22Rv1 (cell line): ENCODE measurements at regions not wholly inside any gene's neighbourhood (a gene's known extent, or its start where the extent isn't known, plus 50 kb on each side); places are given as distances from the start of the nearest gene placed in this dataset.

ENCODE experiments used
- H3K27ac ChIP-seq: fragments of 450-650 bp; 2 replicates; pipeline ENCODE4 v1.5.1; 2017
- ZFX ChIP-seq: fragments of 450-650 bp; IDR thresholded peaks from 2 replicates; pipeline ENCODE4 v1.6.1; 2017; ENCODE audit warnings: antibody characterized with exemption, borderline replicate concordance
- TF ChIP-seq, protein P1 (sequence below): fragments of 450-650 bp; IDR thresholded peaks from 2 replicates; pipeline ENCODE4 v1.5.1; 2017; ENCODE audit warnings: mild to moderate bottlenecking

DNA sequence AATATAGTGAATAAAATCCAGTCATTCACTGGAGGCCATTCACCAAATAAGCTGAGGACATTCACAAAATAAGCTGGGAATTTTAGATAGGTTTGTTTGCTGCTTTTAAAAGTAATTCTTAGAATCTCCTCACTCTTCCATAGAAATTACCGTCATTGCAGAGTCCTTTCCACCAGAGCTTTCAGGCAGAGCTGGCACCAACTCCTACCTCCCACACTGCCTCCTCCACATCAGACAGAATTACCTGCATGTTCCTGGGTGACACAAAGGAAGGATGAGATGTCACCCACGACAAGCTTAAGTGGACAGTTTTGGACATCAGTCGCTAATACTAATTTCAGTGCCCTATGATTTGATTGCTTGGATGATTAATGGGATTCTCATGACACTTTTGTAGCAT is 1113.2 kb downstream of the IGSF11 start:
- no peak overlapping the region for H3K27ac ChIP-seq

DNA sequence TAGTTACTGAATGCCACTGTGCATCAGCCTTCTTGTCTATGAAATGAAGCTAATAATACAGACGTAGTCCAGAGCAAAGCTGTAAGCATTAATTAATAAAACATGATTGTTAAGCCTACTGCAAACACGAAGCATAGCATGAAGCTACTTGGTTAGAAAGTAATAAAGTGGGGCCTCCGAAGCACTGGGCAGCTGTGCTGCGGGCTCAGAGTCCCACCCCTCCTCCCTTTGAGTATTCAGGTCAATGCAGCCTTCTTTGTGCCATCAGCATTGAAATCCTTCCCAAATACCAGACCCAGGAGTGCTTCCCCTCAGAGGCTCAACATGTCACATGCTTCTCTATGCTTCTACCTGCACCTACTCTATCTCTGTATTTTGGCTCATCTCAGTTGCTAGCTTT is 1112.6 kb downstream of the IGSF11 start:
- TF ChIP-seq, protein P1, sequence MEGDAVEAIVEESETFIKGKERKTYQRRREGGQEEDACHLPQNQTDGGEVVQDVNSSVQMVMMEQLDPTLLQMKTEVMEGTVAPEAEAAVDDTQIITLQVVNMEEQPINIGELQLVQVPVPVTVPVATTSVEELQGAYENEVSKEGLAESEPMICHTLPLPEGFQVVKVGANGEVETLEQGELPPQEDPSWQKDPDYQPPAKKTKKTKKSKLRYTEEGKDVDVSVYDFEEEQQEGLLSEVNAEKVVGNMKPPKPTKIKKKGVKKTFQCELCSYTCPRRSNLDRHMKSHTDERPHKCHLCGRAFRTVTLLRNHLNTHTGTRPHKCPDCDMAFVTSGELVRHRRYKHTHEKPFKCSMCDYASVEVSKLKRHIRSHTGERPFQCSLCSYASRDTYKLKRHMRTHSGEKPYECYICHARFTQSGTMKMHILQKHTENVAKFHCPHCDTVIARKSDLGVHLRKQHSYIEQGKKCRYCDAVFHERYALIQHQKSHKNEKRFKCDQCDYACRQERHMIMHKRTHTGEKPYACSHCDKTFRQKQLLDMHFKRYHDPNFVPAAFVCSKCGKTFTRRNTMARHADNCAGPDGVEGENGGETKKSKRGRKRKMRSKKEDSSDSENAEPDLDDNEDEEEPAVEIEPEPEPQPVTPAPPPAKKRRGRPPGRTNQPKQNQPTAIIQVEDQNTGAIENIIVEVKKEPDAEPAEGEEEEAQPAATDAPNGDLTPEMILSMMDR = no peak
- no peak for TF ChIP-seq ZFX
- no peak overlapping the region for H3K27ac ChIP-seq

More for the DNA sequence above, 1113.2 kb downstream of the IGSF11 start:
- TF ChIP-seq, protein P1 = no peak
- no peak for TF ChIP-seq ZFX

DNA sequence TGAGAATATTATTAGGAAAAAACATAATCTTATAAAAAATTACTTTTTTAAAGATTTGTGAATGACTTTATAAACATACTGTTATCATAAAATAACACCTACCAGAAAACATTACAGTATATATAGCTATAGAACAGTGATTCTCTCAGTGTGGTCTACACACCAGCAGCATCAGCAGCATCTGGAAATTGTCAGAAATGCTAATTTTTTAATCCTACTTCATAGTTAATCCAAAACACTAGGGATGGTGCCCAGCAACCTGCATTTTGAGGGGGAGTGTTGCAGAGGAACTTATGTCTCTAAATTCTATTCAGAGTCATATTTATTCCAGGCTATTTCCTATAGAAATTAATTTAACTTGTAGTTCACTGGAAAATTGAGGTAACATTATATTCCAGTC is 1107.8 kb downstream of the IGSF11 start:
- no peak overlapping the region for H3K27ac ChIP-seq
- no peak for TF ChIP-seq ZFX
- TF ChIP-seq, protein P1 = no peak

DNA sequence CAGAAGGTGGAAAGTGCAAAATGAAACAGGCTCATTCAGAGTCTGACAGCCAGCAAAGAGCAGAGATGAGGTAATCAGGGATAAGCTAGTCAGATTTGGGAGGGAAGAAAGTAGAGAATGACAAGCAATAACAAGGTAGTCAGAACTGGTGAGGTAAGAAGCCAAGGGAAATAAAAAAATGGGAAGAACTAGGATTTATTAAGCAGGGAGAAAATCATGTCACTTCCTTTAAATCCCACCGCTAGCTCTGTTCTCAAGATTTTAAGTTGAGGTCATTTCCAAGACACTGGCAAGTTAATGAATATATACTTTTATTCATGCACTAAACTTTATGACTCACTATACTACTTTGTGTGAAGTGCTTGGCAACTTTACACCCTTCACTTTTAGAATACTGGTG is 1106.8 kb downstream of the IGSF11 start:
- no peak overlapping the region for H3K27ac ChIP-seq
- TF ChIP-seq, protein P1 = no peak
- no peak for TF ChIP-seq ZFX

DNA sequence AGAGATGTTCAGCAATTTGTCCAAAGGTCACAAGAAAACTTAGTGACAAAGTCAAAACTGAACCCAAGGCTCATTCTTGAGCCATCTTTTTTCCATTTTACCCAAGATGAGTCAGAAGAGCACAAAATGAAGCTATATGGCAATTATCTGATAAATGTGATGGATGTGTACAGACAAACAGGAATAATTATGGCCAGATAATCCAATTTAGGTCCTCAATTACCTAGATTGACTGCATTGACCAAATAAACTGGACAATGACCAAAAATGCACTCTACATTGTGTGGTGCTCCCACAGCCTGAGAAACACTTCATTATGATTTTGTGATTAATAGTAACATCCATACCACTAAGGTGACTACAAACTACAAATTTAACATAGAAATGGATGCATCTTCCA is 1105.8 kb downstream of the IGSF11 start:
- no peak for TF ChIP-seq ZFX
- TF ChIP-seq, protein P1 = no peak
- H3K27ac ChIP-seq = no peak overlapping the region

DNA sequence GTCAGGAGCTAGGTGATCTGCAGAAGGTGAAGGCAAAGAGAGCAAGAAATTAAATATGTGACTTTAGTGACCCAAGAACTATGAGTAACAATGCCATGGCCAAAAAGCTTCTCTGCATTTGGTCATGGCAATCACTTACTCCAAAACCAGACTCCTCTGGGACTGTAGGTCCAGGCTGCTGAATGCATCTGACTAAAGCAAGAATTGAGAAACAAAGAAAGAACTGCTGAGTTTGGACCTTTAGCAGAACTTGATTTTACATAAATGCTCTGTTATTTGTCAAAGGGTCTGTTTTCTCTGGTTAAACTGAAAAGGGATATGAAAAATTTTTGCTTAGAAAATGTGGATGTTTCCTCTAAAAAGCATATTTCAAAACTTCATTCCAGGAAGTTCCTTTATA is 1102.2 kb downstream of the IGSF11 start:
- H3K27ac ChIP-seq = no peak overlapping the region
- no peak for TF ChIP-seq ZFX
- TF ChIP-seq, protein P1 = no peak

DNA sequence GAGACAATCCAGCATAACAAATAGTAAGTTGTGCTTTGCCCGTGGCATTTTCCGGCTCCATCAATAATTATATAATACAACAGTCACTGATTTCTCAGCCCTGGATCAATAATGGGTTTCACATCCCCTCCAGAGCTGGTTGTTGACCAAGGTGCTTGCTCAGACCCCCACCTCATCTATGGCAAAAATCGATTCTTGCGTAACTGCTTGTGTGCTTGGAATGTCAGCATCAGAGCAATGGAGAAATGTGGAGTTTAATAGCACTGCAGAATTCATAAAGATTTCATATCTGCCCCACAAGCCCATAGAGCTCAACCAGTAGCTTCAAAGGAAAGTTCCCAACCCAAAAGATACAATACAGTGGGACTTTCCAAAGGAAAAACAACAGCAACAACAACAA is 1098.5 kb downstream of the IGSF11 start:
- TF ChIP-seq, protein P1 = no peak
- no peak for TF ChIP-seq ZFX
- H3K27ac ChIP-seq = no peak overlapping the region
